HEK293T (cell line): ENCODE measurements at regions not wholly inside any gene's neighbourhood (a gene's known extent, or its start where the extent isn't known, plus 50 kb on each side); places are given as distances from the start of the nearest gene placed in this dataset.

ENCODE experiments used
- ARNT ChIP-seq: fragments of 450-650 bp; IDR thresholded peaks from 2 replicates; pipeline ENCODE4 v1.6.1; 2017; ENCODE audit warnings: mild to moderate bottlenecking
- BHLHE40 ChIP-seq: fragments of 450-650 bp; IDR thresholded peaks from 2 replicates; pipeline ENCODE4 v1.6.1; 2016; ENCODE audit warnings: mild to moderate bottlenecking, moderate library complexity, borderline replicate concordance
- ELF4 ChIP-seq: fragments of 450-650 bp; IDR thresholded peaks from 2 replicates; pipeline ENCODE4 v1.6.1; 2017; ENCODE audit warnings: antibody characterized with exemption
- FOXM1 ChIP-seq: fragments of 450-650 bp; IDR thresholded peaks from 2 replicates; pipeline ENCODE4 v1.6.1; 2017; ENCODE audit warnings: mild to moderate bottlenecking, borderline replicate concordance
- LEF1 ChIP-seq: fragments of 450-650 bp; IDR thresholded peaks from 2 replicates; pipeline ENCODE4 v1.6.1; 2017; ENCODE audit warnings: mild to moderate bottlenecking, borderline replicate concordance
- NFRKB ChIP-seq: fragments of 450-650 bp; IDR thresholded peaks from 2 replicates; pipeline ENCODE4 v1.6.1; 2016; ENCODE audit warnings: mild to moderate bottlenecking, moderate library complexity
- SP1 ChIP-seq: fragments of 450-650 bp; IDR thresholded peaks from 2 replicates; pipeline ENCODE4 v1.6.1; 2017
- SUZ12 ChIP-seq: fragments of 450-650 bp; IDR thresholded peaks from 2 replicates; pipeline ENCODE4 v1.6.1; 2016; ENCODE audit warnings: mild to moderate bottlenecking
- TARDBP ChIP-seq: fragments of 450-650 bp; IDR thresholded peaks from 2 replicates; pipeline ENCODE4 v1.6.1; 2016
- ZNF384 ChIP-seq: fragments of 450-650 bp; IDR thresholded peaks from 2 replicates; pipeline ENCODE4 v1.6.1; 2016

GRCh38 chr7:22008683-22009082 is 63.0 kb upstream of the CDCA7L start:
- no peak for TF ChIP-seq TARDBP
- TF ChIP-seq SUZ12 = no peak
- no peak for TF ChIP-seq ZNF384
- no peak for TF ChIP-seq ARNT
- TF ChIP-seq LEF1 = no peak
- TF ChIP-seq BHLHE40 = no peak
- TF ChIP-seq FOXM1 = no peak
- no peak for TF ChIP-seq NFRKB
- TF ChIP-seq ELF4 = no peak
- no peak for TF ChIP-seq SP1
